GM12892 (cell line): ENCODE measurements at regions not wholly inside any gene's neighbourhood (a gene's known extent, or its start where the extent isn't known, plus 50 kb on each side); places are given as distances from the start of the nearest gene placed in this dataset.

Source experiments
- POLR2A ChIP-seq: IDR thresholded peaks from 2 replicates; pipeline ENCODE4 v1.6.1; 2011; ENCODE audit warnings: low read depth, low read length, control low read depth
- POLR2AphosphoS5 ChIP-seq: IDR thresholded peaks from 2 replicates; pipeline ENCODE4 v1.6.1; 2011; ENCODE audit warnings: low read depth, low read length, control low read depth
- TAF1 ChIP-seq: IDR thresholded peaks from 2 replicates; pipeline ENCODE4 v1.6.1; 2011; ENCODE audit warnings: low read depth, mild to moderate bottlenecking, control low read depth, low read length, borderline replicate concordance

- no peak for TF ChIP-seq POLR2A
- TF ChIP-seq POLR2AphosphoS5 = no peak
- no peak for TF ChIP-seq TAF1
Observed at GRCh38 chr11:134513585-134514120, 101.6 kb upstream of the B3GAT1 start.
